NCI-H146 (cell line): ENCODE measurements at regions not wholly inside any gene's neighbourhood (a gene's known extent, or its start where the extent isn't known, plus 50 kb on each side); places are given as distances from the start of the nearest gene placed in this dataset.

Experiments used
- DNase-seq: peaks from one replicate; lab custom pipeline; 2025; lab: John Stamatoyannopoulos, UW

DNA sequence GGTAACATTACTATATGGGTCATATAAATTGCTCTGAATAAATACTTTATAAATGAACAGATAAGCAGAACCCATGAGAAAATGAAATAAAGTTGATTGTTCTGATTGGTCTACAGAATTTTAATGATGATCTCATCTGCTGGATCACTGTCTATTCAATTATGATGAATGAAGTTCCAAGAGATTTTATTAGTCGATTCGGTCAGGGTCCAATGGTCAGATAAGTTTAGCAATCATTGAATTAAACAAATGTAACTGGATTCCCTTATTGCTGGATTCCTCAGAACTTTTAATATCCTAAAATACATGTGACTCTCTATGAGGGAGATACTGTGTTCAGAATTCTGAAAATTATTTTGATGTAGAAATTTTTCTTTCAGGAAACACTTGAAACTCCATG is 715.2 kb downstream of the EPM2A start:
- DNase-seq, result no peak

DNA sequence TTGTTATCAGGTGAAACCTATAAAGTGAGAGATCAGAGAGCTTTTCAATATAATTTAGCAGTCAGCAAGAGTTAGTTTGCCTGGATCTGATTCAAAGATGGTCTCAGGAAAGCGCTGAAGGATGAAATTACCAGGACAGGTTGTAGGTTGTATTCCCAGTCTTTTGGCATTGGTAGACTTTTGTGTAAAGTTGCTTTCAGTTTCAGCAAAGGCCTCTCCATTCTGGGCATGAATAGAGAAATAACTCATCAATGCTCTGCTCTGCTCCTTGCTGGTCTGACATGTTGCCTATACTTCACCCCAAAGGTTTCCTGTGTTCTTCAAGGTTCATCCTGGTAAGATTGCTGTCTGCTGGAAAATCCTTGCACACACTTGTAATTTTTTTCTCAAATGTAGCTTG is 714.8 kb downstream of the EPM2A start:
- DNase-seq, result no peak

DNA sequence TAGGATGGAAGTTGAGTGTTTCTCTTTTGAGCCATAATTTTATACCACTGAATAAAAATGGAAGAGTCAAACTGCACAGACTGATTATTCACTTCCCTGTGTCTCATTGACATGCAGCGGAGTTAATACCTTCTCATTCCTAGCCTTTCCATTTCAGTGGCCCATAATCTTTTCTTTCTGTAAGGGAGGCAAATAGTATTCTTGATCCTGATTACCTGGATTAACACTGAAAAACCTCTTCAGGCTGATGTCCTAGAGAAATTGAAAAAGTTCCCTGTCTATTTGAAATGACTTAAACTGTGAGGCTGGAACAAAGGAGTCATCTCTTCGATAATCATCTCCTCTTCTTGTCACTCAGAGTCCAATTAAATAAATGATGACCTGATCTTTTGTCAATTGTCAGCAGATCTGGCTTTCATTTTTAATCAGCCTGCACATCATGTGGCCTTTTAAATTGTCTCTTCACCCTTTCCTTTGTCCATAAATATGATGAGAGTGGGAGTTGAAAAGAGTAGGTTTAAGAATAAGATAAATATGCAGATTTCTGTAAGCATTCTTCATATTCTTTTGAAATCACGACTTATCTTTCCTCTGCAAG is 713.0 kb downstream of the EPM2A start:
- peak; percentile 71 for DNase-seq

DNA sequence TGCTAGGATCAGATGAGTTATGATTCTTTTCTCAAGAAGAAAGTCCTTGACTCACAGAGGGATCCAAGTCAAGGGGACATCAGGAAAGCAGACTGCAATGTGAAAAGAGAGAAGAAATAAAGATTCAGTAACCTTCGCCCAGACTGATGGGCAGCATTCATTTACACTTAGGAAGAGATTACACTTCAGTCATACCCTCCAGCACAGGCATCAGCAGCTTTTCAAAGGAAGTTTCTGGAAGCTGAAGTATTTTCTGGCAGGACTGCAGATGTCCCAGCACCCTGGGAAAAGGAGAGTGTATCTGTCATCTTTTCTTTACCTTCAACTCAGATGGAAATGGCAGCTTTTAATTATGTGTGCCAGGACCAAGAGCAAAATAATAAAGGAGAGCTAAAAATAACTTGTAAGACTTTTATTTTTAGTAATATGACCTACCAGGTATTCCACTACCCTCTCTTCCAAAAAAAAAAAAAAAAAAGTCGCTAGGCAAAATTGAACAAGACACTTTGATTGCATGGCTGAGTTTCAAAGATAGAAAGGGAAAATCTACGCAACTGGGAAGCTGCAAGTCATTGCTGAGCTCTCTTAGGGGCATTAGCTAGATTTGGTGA is 712.1 kb downstream of the EPM2A start:
- no peak for DNase-seq

DNA sequence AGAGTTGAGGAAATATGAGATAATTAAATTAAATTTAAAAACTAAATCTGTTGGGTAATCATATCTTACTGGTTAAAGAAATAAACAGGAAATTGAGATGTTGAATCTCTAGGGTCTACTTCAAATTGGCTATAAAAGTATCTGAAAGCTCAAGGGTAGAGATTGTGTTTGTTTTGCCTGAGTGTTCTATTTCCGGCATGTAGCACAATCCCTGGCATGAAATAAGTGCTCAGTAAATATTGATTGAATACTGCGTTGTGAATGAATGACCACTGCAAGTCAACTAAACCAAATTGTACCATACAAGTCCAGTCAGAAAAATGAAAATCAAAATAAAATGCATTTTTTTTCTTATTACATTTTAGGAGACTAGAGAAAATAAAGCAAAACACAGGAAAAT is 709.8 kb downstream of the EPM2A start:
- peak; percentile 71 for DNase-seq

DNA sequence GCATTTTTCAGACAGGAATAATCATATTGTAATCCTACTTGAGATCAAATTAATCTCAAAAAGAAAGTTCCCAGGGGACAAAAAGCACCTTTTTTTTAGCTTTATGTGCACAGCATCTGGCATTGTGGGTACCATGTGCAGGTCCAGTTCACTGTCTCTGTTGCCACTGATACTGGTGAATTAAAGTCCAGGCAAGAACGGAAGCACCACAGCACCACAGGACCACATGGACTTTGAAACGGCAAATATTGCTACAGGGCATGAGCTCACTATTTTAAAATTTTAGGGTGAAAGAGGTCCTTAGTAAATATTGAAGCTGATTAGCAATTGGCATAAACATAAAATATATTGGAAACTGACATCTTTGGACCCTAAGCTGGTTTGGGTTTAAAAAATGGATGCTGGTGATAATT is 709.0 kb downstream of the EPM2A start:
- peak; percentile 38 for DNase-seq

DNA sequence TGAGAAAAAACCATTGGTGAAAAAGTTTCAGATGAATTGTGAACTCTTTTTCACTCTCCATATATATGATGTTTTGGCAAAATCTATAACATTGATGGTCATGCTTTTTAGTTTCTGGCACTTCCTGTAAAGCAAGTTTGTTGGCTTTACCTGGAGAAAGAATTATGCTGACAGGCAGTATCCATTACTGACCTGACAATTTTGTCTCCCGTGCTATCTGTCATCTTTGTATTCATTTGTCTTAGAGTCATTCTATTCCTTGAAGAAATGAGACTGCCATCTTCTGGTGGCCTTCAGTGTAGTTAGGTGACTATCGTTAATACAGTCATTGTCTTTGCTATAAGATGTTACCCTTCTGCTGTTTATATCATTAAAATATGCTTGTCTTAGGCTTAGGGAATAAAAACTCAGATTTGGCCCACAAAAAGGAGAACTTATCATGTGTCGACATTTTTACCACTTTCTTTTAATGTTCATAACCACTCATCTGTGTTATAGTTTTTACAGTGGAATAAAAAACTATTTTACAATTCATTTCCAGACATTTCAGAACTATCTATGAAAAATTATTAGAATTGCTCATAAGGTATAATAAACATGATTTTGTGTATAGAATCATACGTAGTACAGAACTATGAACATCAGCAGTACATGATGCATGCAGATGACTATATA is 707.0 kb downstream of the EPM2A start:
- peak; percentile 84 for DNase-seq

DNA sequence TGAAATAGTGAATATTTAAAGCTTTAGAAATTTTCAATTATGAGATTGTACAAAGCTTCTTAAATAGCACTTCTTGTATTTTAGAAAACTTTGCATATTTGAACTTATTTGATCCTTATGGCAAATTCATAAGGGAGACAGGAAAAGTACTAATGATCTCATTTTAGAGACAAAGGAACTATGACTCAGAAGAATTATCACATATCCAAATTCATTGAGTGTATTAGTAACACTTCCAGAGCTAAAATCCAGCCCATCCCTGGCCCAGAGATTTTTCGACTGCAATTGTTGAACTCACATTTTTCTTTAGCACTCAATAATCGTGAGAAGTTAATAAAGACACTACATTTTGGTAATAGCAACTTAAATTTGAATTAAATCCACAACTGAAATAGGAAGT is 704.3 kb downstream of the EPM2A start:
- DNase-seq, result no peak

DNA sequence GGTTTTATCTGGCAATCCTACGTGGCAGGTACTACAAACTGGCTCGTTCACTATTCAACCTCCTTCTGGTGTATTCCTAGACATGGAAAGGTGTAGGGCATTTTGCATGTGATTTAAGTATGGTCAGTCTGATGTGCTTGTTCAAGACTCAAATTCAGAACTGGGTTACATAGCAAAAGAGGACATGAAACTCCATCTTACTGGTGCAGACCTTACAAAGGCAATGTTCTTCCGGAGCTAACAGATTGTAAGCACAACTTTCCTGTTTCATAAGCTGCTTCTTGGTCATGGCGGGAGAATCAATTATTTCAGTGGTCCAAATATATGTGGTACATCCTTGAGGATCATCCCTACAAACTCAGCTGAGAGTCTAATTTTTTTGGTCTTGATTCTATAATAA is 703.4 kb downstream of the EPM2A start:
- no peak for DNase-seq

DNA sequence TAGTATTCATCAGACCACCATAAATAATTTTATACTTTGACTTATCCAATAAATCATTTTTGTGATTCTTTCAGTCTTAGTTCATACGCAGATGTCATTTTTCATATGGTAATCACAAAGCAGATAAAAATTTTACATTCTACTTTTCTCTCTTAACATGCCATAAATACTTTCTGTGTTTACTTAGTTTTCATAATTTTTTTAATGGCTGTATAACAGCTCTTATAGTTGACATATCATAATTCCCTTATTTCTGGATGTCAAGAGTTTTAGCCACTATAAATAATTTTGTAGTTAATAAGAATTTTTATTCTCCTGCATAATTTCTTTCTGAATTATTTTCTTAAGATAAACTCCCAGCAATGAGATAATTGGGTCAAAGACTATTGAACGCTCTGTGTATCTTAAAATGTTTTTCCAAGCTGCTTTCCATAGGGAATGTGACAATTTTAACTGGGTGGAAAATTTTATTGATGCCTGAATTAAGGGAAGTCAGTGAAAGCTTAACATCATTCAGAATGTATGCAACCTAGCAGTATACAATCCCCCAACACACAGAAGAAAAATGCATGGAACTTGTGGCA is 702.7 kb downstream of the EPM2A start:
- DNase-seq, result no peak

DNA sequence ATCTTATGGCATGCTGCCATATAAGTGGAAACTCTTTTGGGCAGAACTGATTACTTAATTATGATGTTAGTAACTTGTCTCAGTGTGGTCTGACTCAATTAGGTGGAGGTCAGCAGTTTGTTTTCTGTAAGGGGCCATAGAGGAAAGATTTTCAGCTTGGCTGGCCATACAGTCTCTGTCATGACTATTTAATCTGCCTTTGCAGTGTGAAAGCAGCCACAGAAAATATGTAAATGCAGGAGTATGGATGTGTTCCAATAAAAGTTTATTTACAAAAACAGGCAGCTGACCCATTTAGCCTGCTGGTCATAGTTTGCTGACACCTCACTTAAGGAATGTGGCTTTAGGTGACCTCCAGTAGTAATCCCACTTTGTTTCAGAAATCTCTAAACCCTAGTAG is 700.7 kb downstream of the EPM2A start:
- DNase-seq, result no peak

DNA sequence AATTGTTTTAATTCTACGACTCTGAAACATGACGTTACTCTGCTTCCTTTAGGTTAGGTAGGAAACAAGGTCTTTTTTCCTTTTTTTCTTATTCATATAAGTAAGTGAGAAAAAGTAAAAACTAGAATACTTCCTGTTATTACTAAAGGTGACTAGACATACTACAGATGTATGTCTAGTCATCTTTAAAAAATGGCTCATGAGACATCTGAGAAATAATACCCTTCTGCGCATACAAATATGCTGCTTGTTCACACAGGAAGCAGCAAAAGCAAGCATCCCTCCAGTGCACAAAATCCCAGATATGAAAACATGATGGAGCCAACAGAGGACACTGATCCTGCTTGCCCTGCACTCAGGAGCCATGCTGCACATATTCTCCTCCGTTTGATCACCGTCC is 699.1 kb downstream of the EPM2A start:
- DNase-seq, result no peak

DNA sequence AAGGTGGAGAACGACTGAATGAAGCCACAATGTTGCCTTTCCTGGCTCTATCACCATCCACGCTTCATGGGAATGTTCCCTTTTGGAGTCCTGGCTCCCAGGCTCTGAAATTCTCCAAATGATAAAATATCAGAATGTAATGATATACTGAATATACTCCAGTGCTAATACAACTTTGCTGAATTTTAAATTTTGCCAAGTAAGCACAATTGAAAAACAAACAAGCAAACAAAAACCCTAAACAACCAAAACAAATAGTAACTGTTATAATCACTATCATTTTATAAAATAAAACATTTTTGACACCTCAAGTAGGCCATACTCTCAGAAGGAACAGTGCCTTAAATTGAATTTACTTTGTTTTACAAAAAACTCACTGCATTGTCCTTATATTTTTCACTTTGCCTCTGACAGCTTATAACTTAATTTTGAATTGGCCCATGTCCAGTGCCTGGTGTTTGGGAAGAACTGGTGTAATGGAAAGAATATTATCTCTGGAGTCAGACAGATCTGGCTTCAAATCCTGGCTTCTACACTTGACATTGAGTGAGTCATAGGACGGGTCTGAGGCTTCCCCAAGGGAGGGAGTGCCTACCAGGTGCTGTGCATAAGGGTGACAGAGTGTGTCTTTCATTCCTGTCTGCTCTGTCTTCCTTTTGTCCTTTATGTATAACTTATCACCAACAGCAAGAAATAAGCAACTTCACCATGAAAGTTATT is 698.3 kb downstream of the EPM2A start:
- DNase-seq, result no peak

DNA sequence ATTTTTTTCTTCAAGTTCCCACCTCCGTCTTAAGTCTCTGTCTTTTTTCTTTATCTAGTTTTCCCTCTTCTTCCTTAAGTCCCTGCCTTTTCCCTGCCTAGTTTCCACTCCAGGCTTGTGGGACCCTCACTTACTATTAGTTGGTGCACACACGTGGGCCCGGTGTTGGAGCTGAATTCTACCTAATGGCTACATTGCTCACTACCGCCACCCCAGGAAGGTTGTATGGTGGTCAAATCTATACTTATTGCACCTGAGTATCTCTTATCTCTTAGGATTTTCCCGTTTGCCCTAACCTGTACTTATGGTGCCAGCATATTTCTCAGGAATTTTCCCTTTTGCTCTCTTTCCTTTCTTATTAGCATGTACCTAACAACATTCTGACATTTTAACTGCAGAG is 692.8 kb downstream of the EPM2A start:
- no peak for DNase-seq

DNA sequence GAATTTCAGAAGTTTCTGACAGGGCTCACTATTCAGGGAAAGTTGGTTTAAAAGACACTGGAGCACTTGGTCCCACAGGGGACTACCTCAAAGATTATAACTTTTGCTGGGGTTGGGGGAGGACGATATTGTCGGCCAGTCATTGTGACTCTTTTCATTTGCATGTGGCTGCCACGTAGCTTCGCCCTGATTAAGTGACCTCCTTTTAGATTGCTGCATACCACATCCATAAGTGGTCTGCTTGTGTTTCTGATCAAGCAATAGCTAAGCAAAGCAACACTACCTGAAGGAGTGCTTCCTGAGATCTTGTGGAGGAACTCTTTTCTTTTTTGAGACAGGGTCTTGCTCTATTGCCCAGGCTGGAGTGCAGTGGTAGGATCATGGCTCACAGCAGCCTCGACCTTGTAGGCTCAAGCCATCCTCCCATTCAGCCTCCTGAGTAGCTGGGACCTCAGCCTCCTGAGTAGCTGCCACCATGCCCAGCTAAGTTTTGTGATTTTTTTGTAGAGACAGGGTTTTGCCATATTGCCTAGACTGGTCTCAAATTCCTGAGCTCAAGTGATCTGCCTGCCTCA is 691.3 kb downstream of the EPM2A start:
- no peak for DNase-seq

DNA sequence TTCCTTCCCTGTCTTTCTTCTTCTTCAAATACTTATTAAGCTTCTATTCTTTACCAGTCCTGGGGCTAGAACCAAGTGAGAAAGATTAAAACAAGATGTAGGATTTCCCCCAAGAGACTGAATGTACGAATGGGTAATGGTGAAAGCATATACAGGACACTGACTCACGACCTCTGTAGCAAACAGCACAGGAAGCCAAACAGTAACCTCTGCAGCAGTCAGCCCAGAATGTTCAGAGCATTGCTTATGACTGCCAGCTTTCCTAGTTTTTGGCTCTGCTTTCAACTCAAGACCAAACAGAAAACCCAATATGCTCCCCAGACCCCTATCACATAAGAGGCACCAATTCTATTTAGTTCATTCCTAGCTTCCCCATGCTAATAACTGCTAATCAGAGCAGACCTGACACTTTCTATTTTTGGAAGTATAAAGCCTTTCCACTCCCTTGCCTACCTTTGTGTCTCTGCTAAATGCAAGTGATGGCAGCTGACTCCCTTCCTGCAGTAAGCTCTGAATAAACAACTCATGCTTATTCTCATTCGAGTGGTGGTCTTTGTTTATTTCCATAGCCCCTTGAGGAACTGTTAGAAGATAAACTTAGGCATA is 690.6 kb downstream of the EPM2A start:
- DNase-seq, result no peak

DNA sequence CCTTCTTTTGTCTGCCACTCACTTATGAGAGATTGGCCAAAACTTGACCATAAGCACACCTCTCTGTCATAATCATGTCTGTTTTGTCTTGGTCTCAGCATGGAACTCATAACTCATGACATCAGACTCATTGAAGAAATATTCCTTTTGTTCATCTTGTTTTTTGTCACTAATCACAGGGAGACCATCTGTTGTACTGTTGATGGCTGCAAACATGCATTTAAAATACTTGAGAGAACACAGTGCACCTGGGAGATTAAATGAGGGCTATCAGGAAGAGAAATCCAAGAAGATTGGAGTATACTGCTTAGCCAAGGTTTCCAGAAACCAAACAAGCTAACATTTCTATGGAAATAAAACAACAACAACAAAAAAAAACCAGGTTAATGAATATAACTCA is 689.7 kb downstream of the EPM2A start:
- DNase-seq, result peak; percentile 72

DNA sequence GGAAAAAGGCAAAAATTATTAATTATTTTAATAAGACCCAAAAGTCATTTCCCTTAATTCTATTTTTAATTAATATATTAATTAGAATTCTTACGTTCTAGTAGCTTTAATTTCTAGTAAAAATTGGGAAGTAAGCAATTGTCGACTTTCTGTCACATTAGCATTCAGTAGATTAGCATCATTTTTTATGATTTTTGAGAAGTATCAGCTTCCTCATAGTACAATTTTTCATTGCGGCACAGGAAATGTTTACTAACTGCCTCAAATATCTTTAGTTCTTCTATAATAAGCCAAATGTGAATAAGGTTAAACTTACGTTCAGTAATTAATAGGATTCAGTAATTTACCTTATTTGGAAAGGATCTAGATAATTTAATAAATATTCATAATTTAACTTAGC is 687.4 kb downstream of the EPM2A start:
- DNase-seq, result no peak

DNA sequence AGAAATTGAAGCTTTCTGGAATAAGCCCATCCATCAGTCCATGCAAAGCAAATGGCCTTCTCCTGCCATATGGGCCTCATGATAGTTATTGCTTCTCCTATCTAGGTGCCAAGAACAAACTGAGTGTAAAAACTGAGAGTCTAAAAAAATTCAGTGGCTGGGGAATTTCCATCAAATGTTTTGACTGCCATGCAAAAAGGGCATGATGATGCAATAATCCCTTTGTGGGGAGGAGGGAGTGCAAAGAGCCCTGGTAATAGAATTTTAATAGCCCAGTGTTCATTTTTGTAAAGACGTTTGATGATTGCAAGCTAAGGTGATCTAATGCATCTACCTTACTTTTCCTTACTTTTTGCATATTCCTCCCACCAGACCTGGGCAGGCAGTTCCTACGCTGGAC is 683.7 kb downstream of the EPM2A start:
- no peak for DNase-seq

DNA sequence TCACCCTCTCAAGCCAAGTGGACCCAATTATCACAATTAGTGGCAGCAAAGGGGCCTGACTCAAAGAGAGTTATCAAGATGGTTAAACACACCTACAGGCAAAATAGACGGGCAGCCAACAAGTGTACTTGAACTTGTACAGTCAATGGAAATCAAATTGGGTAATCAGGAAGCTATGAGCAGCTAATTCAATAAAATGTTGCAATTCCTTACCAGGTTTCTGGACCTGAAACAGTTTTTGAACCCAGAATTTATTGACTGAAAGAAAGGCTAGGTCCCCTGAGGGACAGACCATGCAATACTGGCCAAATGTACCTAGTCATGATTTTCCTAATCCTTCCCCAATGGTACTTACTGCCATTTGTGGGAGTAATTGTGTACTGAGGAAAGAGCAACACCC is 679.8 kb downstream of the EPM2A start:
- DNase-seq, result no peak

DNA sequence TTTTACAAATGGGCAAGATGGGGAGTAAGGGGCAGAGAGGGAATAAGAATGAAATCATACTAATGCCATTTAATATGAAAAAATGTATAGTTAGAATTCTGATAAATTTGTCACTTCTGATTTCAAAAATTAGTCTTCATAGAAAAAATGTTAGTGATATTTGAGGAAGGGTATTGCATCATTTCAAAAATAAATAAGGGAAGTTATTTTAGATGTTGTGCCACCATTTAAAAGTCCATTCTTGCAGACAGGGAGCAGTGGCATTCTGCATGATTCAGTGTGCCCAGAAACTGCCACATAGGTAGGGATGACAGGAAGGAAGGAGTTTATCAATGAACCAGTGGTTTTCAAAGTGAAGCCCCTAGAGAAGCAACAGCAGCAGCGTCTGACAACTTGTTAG is 674.6 kb downstream of the EPM2A start:
- no peak for DNase-seq

DNA sequence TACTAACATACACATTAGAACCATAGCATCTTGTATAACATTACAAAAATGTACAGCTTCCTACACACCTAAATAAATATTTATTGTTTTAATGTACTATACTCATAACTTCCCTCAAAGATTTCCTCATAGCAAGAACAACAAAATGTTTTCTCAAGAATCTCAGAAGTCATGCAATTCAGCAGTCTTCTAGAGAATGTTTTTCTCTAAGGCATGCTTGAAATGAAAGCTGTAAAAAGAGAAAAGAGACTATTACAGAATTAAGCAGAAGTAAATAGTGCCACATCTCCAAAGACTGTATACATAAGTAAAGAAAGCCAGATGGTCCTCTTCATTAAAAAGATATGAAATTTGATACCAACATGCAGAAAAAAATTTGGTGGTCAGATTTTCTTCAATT is 672.2 kb downstream of the EPM2A start:
- DNase-seq, result no peak
